ENCODE measurements at regions not wholly inside any gene's neighbourhood (a gene's known extent, or its start where the extent isn't known, plus 50 kb on each side); places are given as distances from the start of the nearest gene placed in this dataset.
A peak's percentile ranks its signal among the peaks of the same experiment; 100 is the strongest.

DNA sequence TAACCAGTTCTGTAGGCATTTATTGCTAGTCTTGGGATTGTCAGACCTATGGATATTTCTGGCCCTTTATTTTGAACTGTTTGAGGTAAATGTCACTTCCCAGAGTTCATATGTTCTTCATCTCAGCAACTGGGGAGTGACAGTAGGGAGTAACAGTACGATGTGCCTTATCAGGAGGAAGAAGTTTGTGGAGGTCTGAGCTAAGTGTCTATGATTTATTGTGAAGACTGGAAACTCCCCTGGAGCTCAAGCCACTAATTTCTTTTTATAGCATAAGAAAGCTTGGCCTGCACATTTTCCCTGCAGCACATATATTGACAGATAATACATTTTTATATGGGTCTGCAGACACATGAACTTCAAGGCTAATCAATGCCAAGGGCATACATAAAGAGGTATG, 383.8 kb downstream of the GRXCR1 start:
- TF ChIP-seq, protein P1, sequence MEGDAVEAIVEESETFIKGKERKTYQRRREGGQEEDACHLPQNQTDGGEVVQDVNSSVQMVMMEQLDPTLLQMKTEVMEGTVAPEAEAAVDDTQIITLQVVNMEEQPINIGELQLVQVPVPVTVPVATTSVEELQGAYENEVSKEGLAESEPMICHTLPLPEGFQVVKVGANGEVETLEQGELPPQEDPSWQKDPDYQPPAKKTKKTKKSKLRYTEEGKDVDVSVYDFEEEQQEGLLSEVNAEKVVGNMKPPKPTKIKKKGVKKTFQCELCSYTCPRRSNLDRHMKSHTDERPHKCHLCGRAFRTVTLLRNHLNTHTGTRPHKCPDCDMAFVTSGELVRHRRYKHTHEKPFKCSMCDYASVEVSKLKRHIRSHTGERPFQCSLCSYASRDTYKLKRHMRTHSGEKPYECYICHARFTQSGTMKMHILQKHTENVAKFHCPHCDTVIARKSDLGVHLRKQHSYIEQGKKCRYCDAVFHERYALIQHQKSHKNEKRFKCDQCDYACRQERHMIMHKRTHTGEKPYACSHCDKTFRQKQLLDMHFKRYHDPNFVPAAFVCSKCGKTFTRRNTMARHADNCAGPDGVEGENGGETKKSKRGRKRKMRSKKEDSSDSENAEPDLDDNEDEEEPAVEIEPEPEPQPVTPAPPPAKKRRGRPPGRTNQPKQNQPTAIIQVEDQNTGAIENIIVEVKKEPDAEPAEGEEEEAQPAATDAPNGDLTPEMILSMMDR (IDR thresholded peaks at IDR 0.05; ENCODE audit: poor library complexity, severe bottlenecking), result no peak

DNA sequence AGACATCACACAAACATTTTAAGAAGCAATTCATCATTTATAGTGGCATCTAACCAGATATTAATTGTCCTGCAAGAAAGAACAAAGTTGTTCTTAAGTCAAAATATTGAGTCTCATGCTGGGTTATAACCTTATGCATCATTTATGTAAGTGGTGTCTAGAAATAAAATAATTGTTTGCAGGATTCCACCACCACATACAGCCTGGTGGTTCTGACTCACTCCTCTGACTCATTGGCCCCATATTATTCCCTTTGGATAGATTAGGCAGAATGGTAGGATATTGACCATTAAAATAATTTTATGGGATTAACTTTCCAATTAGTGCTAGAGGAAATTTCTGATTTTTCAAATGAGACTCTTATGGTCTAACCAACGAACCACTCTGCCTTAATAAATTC, 384.5 kb downstream of the GRXCR1 start:
- Histone ChIP-seq H3K9me3 (ENCODE audit: severe bottlenecking) (no peaks in the 10 kb centered on the region), H3K36me3 (ENCODE audit: low read depth) (no peaks in the 10 kb centered on the region), H3K4me3 (ENCODE audit: severe bottlenecking) (no peak overlapping the region), H3K27me3 (ENCODE audit: insufficient read depth, poor library complexity, severe bottlenecking) (no peaks in the 10 kb centered on the region), H3K4me1 (ENCODE audit: insufficient read depth, poor library complexity, severe bottlenecking) (no peaks in the 10 kb centered on the region), H3K27ac (ENCODE audit: poor library complexity, severe bottlenecking) (no peak overlapping the region)
- ATAC-seq (ENCODE audit: low read depth) (peak; percentile 73), DNase-seq (ENCODE audit: low spot score) (no peak)
- TF ChIP-seq, protein P1 (IDR thresholded peaks at IDR 0.05; ENCODE audit: poor library complexity, severe bottlenecking), result no peak

More for the DNA sequence above, 383.8 kb downstream of the GRXCR1 start:
- Histone ChIP-seq H3K27me3 (ENCODE audit: insufficient read depth, poor library complexity, severe bottlenecking) (no peaks in the 10 kb centered on the region), H3K4me1 (ENCODE audit: insufficient read depth, poor library complexity, severe bottlenecking) (no peaks in the 10 kb centered on the region), H3K4me3 (ENCODE audit: severe bottlenecking) (no peak overlapping the region), H3K36me3 (ENCODE audit: low read depth) (no peaks in the 10 kb centered on the region), H3K9me3 (ENCODE audit: severe bottlenecking) (no peaks in the 10 kb centered on the region), H3K27ac (ENCODE audit: poor library complexity, severe bottlenecking) (no peak overlapping the region)
- DNase-seq (ENCODE audit: low spot score) (no peak), ATAC-seq (ENCODE audit: low read depth) (no peak)

DNA sequence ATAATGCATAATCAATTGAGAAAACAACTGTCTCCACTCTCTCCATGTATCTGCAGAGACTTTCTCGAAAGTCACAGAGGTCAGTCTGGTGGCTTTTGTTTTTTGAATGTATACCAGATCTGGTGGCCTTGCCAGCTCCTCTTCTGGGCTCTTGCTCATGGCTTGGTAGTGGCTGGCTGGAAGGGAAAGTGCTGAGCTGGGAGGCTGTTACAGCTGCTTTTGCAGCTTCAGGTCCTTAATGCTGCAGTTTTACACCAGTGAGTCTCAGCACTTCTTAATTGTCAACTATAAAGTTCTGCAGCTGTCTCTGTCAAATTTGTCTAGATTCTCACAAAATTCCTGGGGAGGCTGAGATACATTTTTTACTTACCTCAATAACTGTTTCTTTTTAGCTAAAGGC, 390.0 kb downstream of the GRXCR1 start:
- TF ChIP-seq, protein P1 (IDR thresholded peaks at IDR 0.05; ENCODE audit: poor library complexity, severe bottlenecking), result no peak
- Histone ChIP-seq H3K4me3 (ENCODE audit: severe bottlenecking) (no peak overlapping the region), H3K9me3 (ENCODE audit: severe bottlenecking) (no peaks in the 10 kb centered on the region), H3K27ac (ENCODE audit: poor library complexity, severe bottlenecking) (no peak overlapping the region), H3K36me3 (ENCODE audit: low read depth) (no peaks in the 10 kb centered on the region), H3K4me1 (ENCODE audit: insufficient read depth, poor library complexity, severe bottlenecking) (no peaks in the 10 kb centered on the region), H3K27me3 (ENCODE audit: insufficient read depth, poor library complexity, severe bottlenecking) (no peaks in the 10 kb centered on the region)
- no peak for DNase-seq (ENCODE audit: low spot score)
- ATAC-seq (ENCODE audit: low read depth), result no peak

DNA sequence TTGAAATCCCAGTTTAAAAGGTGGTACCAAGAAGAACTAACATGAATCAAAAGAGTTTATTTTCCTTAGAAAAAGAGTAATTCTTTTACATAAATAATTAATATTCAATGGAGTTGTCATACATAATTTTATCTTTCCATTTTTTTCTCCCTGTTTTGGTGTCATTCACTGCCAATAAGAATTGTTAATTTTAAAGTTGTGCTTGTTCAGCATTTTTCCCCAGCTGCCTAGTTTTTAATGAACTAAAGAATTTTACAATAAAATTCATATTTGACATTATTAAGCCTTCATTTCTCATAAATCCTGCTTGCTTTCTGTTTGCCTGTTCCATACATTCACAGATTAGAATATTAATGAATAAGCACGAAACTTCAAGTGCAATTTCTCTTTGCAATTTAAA, 393.6 kb downstream of the GRXCR1 start:
- ATAC-seq (ENCODE audit: low read depth) (no peak), DNase-seq (ENCODE audit: low spot score) (no peak)
- no peaks in the 10 kb centered on the region for H3K36me3 ChIP-seq (ENCODE audit: low read depth)
- H3K4me3 ChIP-seq (ENCODE audit: severe bottlenecking), result no peak overlapping the region
- H3K27me3 ChIP-seq (ENCODE audit: insufficient read depth, poor library complexity, severe bottlenecking), result no peaks in the 10 kb centered on the region
- H3K27ac ChIP-seq (ENCODE audit: poor library complexity, severe bottlenecking), result no peak overlapping the region
- TF ChIP-seq, protein P1 (IDR thresholded peaks at IDR 0.05; ENCODE audit: poor library complexity, severe bottlenecking), result no peak
- no peaks in the 10 kb centered on the region for H3K9me3 ChIP-seq (ENCODE audit: severe bottlenecking)
- no peaks in the 10 kb centered on the region for H3K4me1 ChIP-seq (ENCODE audit: insufficient read depth, poor library complexity, severe bottlenecking)

DNA sequence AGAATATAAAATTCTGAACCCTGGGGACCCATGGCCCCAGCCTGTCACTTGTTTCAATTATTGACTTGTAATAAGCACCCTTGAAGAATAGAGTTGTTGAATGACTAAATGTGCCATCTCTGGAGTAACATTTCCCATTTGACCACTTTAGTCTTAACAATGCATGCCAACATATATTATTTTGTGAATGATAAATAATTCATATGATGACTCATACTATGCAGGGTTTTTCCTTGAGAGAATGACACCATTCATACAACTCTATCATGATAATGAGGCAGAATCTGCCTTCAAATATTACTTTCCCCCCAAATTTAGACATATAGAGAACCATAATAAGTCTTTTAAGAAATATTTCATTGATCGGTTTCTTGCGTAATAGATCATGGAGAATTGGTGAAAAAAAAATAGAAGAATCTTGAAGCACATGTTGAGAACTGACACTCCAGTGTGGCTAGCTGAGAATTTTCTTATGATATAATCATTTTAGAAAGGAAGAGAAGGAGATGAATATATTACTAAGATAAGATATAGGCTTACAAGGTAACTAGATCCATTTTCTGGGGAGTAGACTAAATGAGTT, 404.5 kb downstream of the GRXCR1 start:
- H3K27ac ChIP-seq (ENCODE audit: poor library complexity, severe bottlenecking), result no peak overlapping the region
- no peaks in the 10 kb centered on the region for H3K27me3 ChIP-seq (ENCODE audit: insufficient read depth, poor library complexity, severe bottlenecking)
- no peaks in the 10 kb centered on the region for H3K36me3 ChIP-seq (ENCODE audit: low read depth)
- DNase-seq (ENCODE audit: low spot score) (no peak), ATAC-seq (ENCODE audit: low read depth) (no peak)
- TF ChIP-seq, protein P1 (IDR thresholded peaks at IDR 0.05; ENCODE audit: poor library complexity, severe bottlenecking), result no peak
- H3K4me1 ChIP-seq (ENCODE audit: insufficient read depth, poor library complexity, severe bottlenecking), result no peaks in the 10 kb centered on the region
- H3K4me3 ChIP-seq (ENCODE audit: severe bottlenecking), result no peak overlapping the region
- no peaks in the 10 kb centered on the region for H3K9me3 ChIP-seq (ENCODE audit: severe bottlenecking)
